NCI-H1694 (cell line): ENCODE measurements at regions not wholly inside any gene's neighbourhood (a gene's known extent, or its start where the extent isn't known, plus 50 kb on each side); places are given as distances from the start of the nearest gene placed in this dataset.

Experiments
- DNase-seq: peaks from one replicate; lab custom pipeline; 2025; lab: John Stamatoyannopoulos, UW

- no peak for DNase-seq
Observed at GRCh38 chr19:5216141-5216847, 124.3 kb downstream of the PTPRS start.

- no peak for DNase-seq
Observed at GRCh38 chr19:5215431-5215830, 125.2 kb downstream of the PTPRS start.

GRCh38 chr19:5214902-5215301 is 125.7 kb downstream of the PTPRS start:
- DNase-seq: no peak

GRCh38 chr19:5214371-5214770 is 126.2 kb downstream of the PTPRS start:
- DNase-seq: no peak

- DNase-seq: no peak
Observed at GRCh38 chr19:5213667-5214066, 126.9 kb downstream of the PTPRS start.

GRCh38 chr19:5212101-5212500 is 128.5 kb downstream of the PTPRS start:
- no peak for DNase-seq

- DNase-seq: no peak
Observed at GRCh38 chr19:5211217-5211822, 129.3 kb downstream of the PTPRS start.

- DNase-seq: no peak
Observed at GRCh38 chr19:5210556-5210955, 130.1 kb downstream of the PTPRS start.

GRCh38 chr19:5207806-5208205 is 132.8 kb downstream of the PTPRS start:
- DNase-seq: no peak

GRCh38 chr19:5206751-5207075 is 133.9 kb downstream of the PTPRS start:
- DNase-seq: no peak

GRCh38 chr19:5205937-5206750 is 134.5 kb downstream of the PTPRS start:
- DNase-seq: no peak

- DNase-seq: no peak
Observed at GRCh38 chr19:5205381-5205780, 135.2 kb downstream of the PTPRS start.

- no peak for DNase-seq
Observed at GRCh38 chr19:5204212-5204611, 136.4 kb downstream of the PTPRS start.
